ENCODE measurements at regions not wholly inside any gene's neighbourhood (a gene's known extent, or its start where the extent isn't known, plus 50 kb on each side); places are given as distances from the start of the nearest gene placed in this dataset.
A peak's percentile ranks its signal among the peaks of the same experiment; 100 is the strongest.

GRCh38 chr6:138722425-138723371 lies 50.9 kb upstream of the CCDC28A start:
- TF ChIP-seq JUND (IDR thresholded peaks at IDR 0.05; ENCODE audit: low read depth, low read length), result no peak
- TF ChIP-seq POLR2AphosphoS2 (IDR thresholded peaks at IDR 0.05; ENCODE audit: low read depth, low read length), result no peak
- peak; percentile 36; the same call in 1 of the 2 replicates for TF ChIP-seq CREM (IDR thresholded peaks at IDR 0.05; ENCODE audit: low read depth)
- TF ChIP-seq REST (IDR thresholded peaks at IDR 0.05; ENCODE audit: low read depth, low read length), result no peak
- no peak for TF ChIP-seq SREBF2 (IDR thresholded peaks at IDR 0.05; ENCODE audit: low read length)
- no peak for TF ChIP-seq E2F8 (IDR thresholded peaks at IDR 0.05; ENCODE audit: low read depth, partially characterized antibody)
- no peak for TF ChIP-seq ZNF24 (IDR thresholded peaks at IDR 0.05)
- no peak for TF ChIP-seq CHD1 (IDR thresholded peaks at IDR 0.05; ENCODE audit: low read depth, low read length)
- no peak for TF ChIP-seq CHD2 (IDR thresholded peaks at IDR 0.05; ENCODE audit: borderline replicate concordance, low read depth, low read length)

All from GM12878 (cell line).